ENCODE measurements at regions not wholly inside any gene's neighbourhood (a gene's known extent, or its start where the extent isn't known, plus 50 kb on each side); places are given as distances from the start of the nearest gene placed in this dataset.
A peak's percentile ranks its signal among the peaks of the same experiment; 100 is the strongest.
"Not testable (repeated sequence)": the region's sequence is repeated elsewhere in the genome, so short reads cannot be mapped to it uniquely, and the experiment has no call there.

- peak in 1 of 4 experiments; percentile 18 for DNase-seq
Measured at GRCh38 chr10:128178302-128178958, 52.2 kb upstream of the MKI67 start.

- DNase-seq = no peak
Measured at GRCh38 chr10:128180843-128181242, 54.6 kb upstream of the MKI67 start.

- no peak for DNase-seq
Measured at GRCh38 chr10:128185627-128186026, 59.4 kb upstream of the MKI67 start.

- DNase-seq = peak in 2 of 4 experiments; percentile 2 to 12
Measured at GRCh38 chr10:128186959-128187787, 61.0 kb upstream of the MKI67 start.

- no peak for DNase-seq
Measured at GRCh38 chr10:128187788-128188185, 61.6 kb upstream of the MKI67 start.

GRCh38 chr10:128189176-128189575, 63.0 kb upstream of the MKI67 start:
- no peak for DNase-seq

GRCh38 chr10:128191847-128192246, 65.6 kb upstream of the MKI67 start:
- no peak for DNase-seq

- DNase-seq = not testable (repeated sequence)
Measured at GRCh38 chr10:128201826-128202225, 75.6 kb upstream of the MKI67 start.

- DNase-seq = no peak
Measured at GRCh38 chr10:128203028-128203427, 76.8 kb upstream of the MKI67 start.

- DNase-seq = not testable (repeated sequence)
Measured at GRCh38 chr10:128205591-128205990, 79.4 kb upstream of the MKI67 start.

- no peak for DNase-seq
Measured at GRCh38 chr10:128206676-128207075, 80.5 kb upstream of the MKI67 start.

- no peak for DNase-seq
Measured at GRCh38 chr10:128209862-128210214, 83.6 kb upstream of the MKI67 start.

- DNase-seq = peak; percentile 24 to 67 (median 52)
Measured at GRCh38 chr10:128210215-128211063, 84.2 kb upstream of the MKI67 start.

- no peak for DNase-seq
Measured at GRCh38 chr10:128211064-128211504, 84.9 kb upstream of the MKI67 start.

- DNase-seq = peak; percentile 50 to 73 (median 60)
Measured at GRCh38 chr10:128211953-128212727, 85.9 kb upstream of the MKI67 start.

- no peak for DNase-seq
Measured at GRCh38 chr10:128213156-128213555, 86.9 kb upstream of the MKI67 start.

- no peak for DNase-seq
Measured at GRCh38 chr10:128215733-128216132, 89.5 kb upstream of the MKI67 start.

GRCh38 chr10:128217136-128217535, 90.9 kb upstream of the MKI67 start:
- DNase-seq = no peak

GRCh38 chr10:128218161-128218560, 91.9 kb upstream of the MKI67 start:
- no peak for DNase-seq

GRCh38 chr10:128219295-128219694, 93.1 kb upstream of the MKI67 start:
- no peak for DNase-seq

- no peak for DNase-seq
Measured at GRCh38 chr10:128220021-128220420, 93.8 kb upstream of the MKI67 start.

- DNase-seq = no peak
Measured at GRCh38 chr10:128221117-128221516, 94.9 kb upstream of the MKI67 start.

- DNase-seq = no peak
Measured at GRCh38 chr10:128221807-128222206, 95.6 kb upstream of the MKI67 start.

Data from activated naive CD4-positive, alpha-beta T cell (primary cell).